ENCODE measurements at regions not wholly inside any gene's neighbourhood (a gene's known extent, or its start where the extent isn't known, plus 50 kb on each side); places are given as distances from the start of the nearest gene placed in this dataset.

GRCh38 chr5:130995254-130995515, 169.9 kb downstream of the HINT1 start:
- no peaks in the 10 kb centered on the region for H3K79me2 ChIP-seq (ENCODE audit: insufficient read depth, low read length)
- H3K4me1 ChIP-seq (ENCODE audit: insufficient read depth, low read length, severe bottlenecking) = no peaks in the 10 kb centered on the region
- H4K20me1 ChIP-seq (ENCODE audit: insufficient read depth, low read length) = no peaks in the 10 kb centered on the region
- H3K9me3 ChIP-seq (ENCODE audit: low read length) = no peaks in the 10 kb centered on the region
- no peaks in the 10 kb centered on the region for H3K36me3 ChIP-seq (ENCODE audit: insufficient read depth, low read length)
- no peak overlapping the region for H3K4me3 ChIP-seq (ENCODE audit: low read depth, low read length, poor library complexity, severe bottlenecking)
- no peak overlapping the region for H2AFZ ChIP-seq (ENCODE audit: low read length)
- no peak for TF ChIP-seq EZH2 (IDR thresholded peaks at IDR 0.05; ENCODE audit: borderline replicate concordance, low read length)
- TF ChIP-seq, protein P1, sequence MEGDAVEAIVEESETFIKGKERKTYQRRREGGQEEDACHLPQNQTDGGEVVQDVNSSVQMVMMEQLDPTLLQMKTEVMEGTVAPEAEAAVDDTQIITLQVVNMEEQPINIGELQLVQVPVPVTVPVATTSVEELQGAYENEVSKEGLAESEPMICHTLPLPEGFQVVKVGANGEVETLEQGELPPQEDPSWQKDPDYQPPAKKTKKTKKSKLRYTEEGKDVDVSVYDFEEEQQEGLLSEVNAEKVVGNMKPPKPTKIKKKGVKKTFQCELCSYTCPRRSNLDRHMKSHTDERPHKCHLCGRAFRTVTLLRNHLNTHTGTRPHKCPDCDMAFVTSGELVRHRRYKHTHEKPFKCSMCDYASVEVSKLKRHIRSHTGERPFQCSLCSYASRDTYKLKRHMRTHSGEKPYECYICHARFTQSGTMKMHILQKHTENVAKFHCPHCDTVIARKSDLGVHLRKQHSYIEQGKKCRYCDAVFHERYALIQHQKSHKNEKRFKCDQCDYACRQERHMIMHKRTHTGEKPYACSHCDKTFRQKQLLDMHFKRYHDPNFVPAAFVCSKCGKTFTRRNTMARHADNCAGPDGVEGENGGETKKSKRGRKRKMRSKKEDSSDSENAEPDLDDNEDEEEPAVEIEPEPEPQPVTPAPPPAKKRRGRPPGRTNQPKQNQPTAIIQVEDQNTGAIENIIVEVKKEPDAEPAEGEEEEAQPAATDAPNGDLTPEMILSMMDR (IDR thresholded peaks at IDR 0.05; ENCODE audit: low read length) = no peak
- no peak overlapping the region for H3K27ac ChIP-seq (ENCODE audit: low read depth, low read length, poor library complexity, severe bottlenecking)
- no peak overlapping the region for H3K4me2 ChIP-seq (ENCODE audit: low read length)
- no peaks in the 10 kb centered on the region for H3F3A ChIP-seq (ENCODE audit: insufficient read depth, low read length)
- no peaks in the 10 kb centered on the region; the same call in 1 of the 2 replicates for H3K27me3 ChIP-seq (ENCODE audit: insufficient read depth, low read length)
- no peak overlapping the region for H3K9ac ChIP-seq (ENCODE audit: low read length)
- no peaks in the 10 kb centered on the region for H3K9me2 ChIP-seq (ENCODE audit: low read depth, low read length)

DNA sequence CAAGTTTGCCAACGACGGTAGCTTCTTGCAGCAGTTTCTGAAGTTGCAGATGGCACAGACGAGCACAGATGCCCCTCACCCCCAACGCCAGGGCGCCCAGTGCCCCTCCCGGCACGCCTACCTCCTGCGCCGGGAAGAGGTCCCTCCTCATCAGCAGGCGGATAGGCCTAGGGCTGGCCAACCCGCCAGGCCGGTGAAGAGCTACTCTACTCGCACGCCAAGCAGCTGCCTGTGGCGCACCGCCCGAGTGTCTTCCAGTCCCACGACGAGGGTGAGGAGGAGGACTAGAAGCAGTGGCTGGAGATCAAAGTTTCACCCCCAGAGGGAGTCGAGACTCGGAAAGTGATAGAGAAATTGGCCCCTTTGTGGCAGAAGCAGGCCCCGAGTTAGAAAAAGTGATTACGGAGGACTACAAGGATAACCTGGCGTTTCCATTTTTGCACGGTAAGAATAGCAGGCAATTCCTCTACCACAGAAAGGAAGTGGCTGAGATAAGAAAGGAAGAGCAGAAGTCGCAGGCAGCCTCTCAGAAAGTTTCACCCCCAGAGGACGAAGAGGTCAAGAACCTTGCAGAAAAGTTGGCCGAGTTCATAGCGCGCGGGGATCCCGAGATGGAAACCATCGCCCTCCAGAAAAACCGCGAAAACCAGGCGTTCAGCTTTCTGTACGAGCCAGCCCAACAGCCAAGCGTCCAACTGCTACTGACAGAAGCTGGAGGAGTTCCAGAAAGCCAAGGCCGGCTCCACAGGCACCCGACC, 170.4 kb downstream of the HINT1 start:
- H3K9me3 ChIP-seq (ENCODE audit: low read length) = no peaks in the 10 kb centered on the region
- H3K79me2 ChIP-seq (ENCODE audit: insufficient read depth, low read length) = no peaks in the 10 kb centered on the region
- H3K27ac ChIP-seq (ENCODE audit: low read depth, low read length, poor library complexity, severe bottlenecking) = no peak overlapping the region
- no peaks in the 10 kb centered on the region for H3K4me1 ChIP-seq (ENCODE audit: insufficient read depth, low read length, severe bottlenecking)
- H3K27me3 ChIP-seq (ENCODE audit: insufficient read depth, low read length) = no peaks in the 10 kb centered on the region; the same call in 1 of the 2 replicates
- no peak overlapping the region for H3K9ac ChIP-seq (ENCODE audit: low read length)
- no peak overlapping the region for H2AFZ ChIP-seq (ENCODE audit: low read length)
- no peaks in the 10 kb centered on the region for H3K9me2 ChIP-seq (ENCODE audit: low read depth, low read length)
- no peak overlapping the region for H3K4me3 ChIP-seq (ENCODE audit: low read depth, low read length, poor library complexity, severe bottlenecking)
- H3F3A ChIP-seq (ENCODE audit: insufficient read depth, low read length) = no peaks in the 10 kb centered on the region
- TF ChIP-seq EZH2 (IDR thresholded peaks at IDR 0.05; ENCODE audit: borderline replicate concordance, low read length) = no peak
- TF ChIP-seq, protein P1 (IDR thresholded peaks at IDR 0.05; ENCODE audit: low read length) = no peak
- no peak overlapping the region for H3K4me2 ChIP-seq (ENCODE audit: low read length)
- no peaks in the 10 kb centered on the region for H4K20me1 ChIP-seq (ENCODE audit: insufficient read depth, low read length)
- H3K36me3 ChIP-seq (ENCODE audit: insufficient read depth, low read length) = no peaks in the 10 kb centered on the region

DNA sequence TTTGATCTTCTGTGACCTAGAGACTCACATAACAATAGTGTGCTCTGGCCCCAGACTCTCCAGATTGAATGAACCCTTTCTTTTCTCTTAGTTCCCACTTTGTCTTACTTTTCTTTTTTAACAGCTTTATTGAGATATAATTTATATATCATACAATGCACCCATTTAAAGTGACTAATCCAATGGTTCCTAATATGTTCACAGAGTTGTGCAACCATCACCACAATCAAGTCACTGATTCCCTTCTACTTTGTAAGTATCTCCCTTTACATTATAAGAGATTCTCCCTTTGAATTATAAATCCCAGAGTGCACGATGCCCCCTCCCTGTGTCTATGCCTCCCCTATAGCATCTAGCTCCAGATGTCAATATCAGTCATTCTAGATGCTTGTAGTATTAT, 172.4 kb downstream of the HINT1 start:
- Histone ChIP-seq H3K9me2 (ENCODE audit: low read depth, low read length) (no peaks in the 10 kb centered on the region), H3F3A (ENCODE audit: insufficient read depth, low read length) (no peaks in the 10 kb centered on the region), H3K36me3 (ENCODE audit: insufficient read depth, low read length) (no peaks in the 10 kb centered on the region), H3K79me2 (ENCODE audit: insufficient read depth, low read length) (no peaks in the 10 kb centered on the region), H3K9me3 (ENCODE audit: low read length) (no peaks in the 10 kb centered on the region), H3K4me1 (ENCODE audit: insufficient read depth, low read length, severe bottlenecking) (no peaks in the 10 kb centered on the region), H2AFZ (ENCODE audit: low read length) (no peak overlapping the region), H3K4me3 (ENCODE audit: low read depth, low read length, poor library complexity, severe bottlenecking) (no peak overlapping the region), H3K9ac (ENCODE audit: low read length) (no peak overlapping the region), H3K27ac (ENCODE audit: low read depth, low read length, poor library complexity, severe bottlenecking) (no peak overlapping the region), H3K4me2 (ENCODE audit: low read length) (no peak overlapping the region), H4K20me1 (ENCODE audit: insufficient read depth, low read length) (no peaks in the 10 kb centered on the region), H3K27me3 (ENCODE audit: insufficient read depth, low read length) (no peaks in the 10 kb centered on the region; the same call in 1 of the 2 replicates)
- TF ChIP-seq EZH2 (IDR thresholded peaks at IDR 0.05; ENCODE audit: borderline replicate concordance, low read length) = no peak
- TF ChIP-seq, protein P1 (IDR thresholded peaks at IDR 0.05; ENCODE audit: low read length) = no peak
